Stimulated activated CD4-positive, alpha-beta T cell treated with anti-CD3 and anti-CD28 coated beads, Interleukin-2, amount 100 ng/mL, for 4 hours (primary cell): ENCODE measurements at regions not wholly inside any gene's neighbourhood (a gene's known extent, or its start where the extent isn't known, plus 50 kb on each side); places are given as distances from the start of the nearest gene placed in this dataset.

Source experiments
- DNase-seq: peaks from one replicate; pipeline ENCODE4 v3.0.0-alpha.2; 2020; ENCODE audit warnings: low read depth

- DNase-seq: no peak
These were observed 94.4 kb upstream of the GPC1 start for GRCh38 chr2:240341064-240341463.

GRCh38 chr2:240343548-240343947, 91.9 kb upstream of the GPC1 start:
- DNase-seq: no peak

GRCh38 chr2:240344904-240345303, 90.6 kb upstream of the GPC1 start:
- DNase-seq: no peak

- DNase-seq: no peak
These were observed 89.3 kb upstream of the GPC1 start for GRCh38 chr2:240346015-240346752.

GRCh38 chr2:240346753-240347372, 88.6 kb upstream of the GPC1 start:
- no peak for DNase-seq

- no peak for DNase-seq
These were observed 88.0 kb upstream of the GPC1 start for GRCh38 chr2:240347373-240347940.

GRCh38 chr2:240347949-240348500, 87.4 kb upstream of the GPC1 start:
- DNase-seq: no peak

GRCh38 chr2:240348522-240348921, 86.9 kb upstream of the GPC1 start:
- no peak for DNase-seq

GRCh38 chr2:240349133-240350005, 86.1 kb upstream of the GPC1 start:
- no peak for DNase-seq

GRCh38 chr2:240350006-240350355, 85.5 kb upstream of the GPC1 start:
- no peak for DNase-seq

- DNase-seq: no peak
These were observed 84.8 kb upstream of the GPC1 start for GRCh38 chr2:240350696-240351087.

GRCh38 chr2:240351088-240351741, 84.2 kb upstream of the GPC1 start:
- DNase-seq: no peak

- DNase-seq: no peak
These were observed 83.5 kb upstream of the GPC1 start for GRCh38 chr2:240351826-240352426.

- no peak for DNase-seq
These were observed 82.2 kb upstream of the GPC1 start for GRCh38 chr2:240353086-240353798.

GRCh38 chr2:240353944-240354343, 81.5 kb upstream of the GPC1 start:
- DNase-seq: no peak

- no peak for DNase-seq
These were observed 80.2 kb upstream of the GPC1 start for GRCh38 chr2:240355001-240355891.

- no peak for DNase-seq
These were observed 79.5 kb upstream of the GPC1 start for GRCh38 chr2:240355962-240356361.

- DNase-seq: no peak
These were observed 78.5 kb upstream of the GPC1 start for GRCh38 chr2:240356700-240357640.

- DNase-seq: no peak
These were observed 77.8 kb upstream of the GPC1 start for GRCh38 chr2:240357641-240358012.
